HG02610 (cell line): ENCODE measurements at regions not wholly inside any gene's neighbourhood (a gene's known extent, or its start where the extent isn't known, plus 50 kb on each side); places are given as distances from the start of the nearest gene placed in this dataset.
"Not testable (repeated sequence)": the region's sequence is repeated elsewhere in the genome, so short reads cannot be mapped to it uniquely, and the experiment has no call there.

Experiments
- ATAC-seq: cut with Tn5 transposase; IDR thresholded peaks from one replicate; pipeline ENCODE4 v1.9.1; 2021; ENCODE audit warnings: mild to moderate bottlenecking, moderate library complexity; ENCODE audit not compliant: unreplicated experiment

DNA sequence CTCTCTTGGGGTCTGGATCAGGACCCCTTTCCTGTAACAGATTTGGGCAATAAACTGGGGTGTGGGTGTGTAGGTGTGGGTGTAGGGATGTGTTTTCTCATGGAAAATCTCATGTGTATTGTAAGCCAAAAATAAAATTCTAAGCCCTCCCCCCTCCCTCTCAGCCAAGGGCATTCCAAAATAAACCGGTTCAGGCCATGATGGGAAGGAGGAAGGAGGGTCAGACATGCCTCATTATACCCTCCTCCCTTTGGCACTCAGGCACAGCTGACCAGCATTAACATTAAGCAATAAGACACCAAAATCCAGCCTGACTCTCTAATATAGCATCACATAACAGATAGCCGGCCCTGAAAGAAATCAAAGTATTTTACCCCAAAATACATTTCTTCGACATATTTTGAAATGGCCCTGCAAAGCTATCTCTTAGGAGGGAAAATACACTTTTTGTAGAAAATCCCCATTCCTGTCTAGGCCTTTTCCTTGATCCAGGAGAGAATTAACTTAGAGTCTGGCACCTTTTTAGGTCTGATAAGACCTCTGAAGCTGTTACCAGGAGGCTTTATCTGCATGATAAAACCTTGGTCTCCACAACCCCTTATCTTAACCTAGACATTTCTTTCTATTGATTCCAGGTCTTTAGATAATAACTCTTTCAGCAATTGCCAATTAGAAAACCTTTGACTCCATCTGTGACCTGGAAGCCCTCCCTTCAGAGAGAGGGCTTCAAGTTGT is 128.7 kb upstream of the COL5A2 start:
- ATAC-seq, result no peak

DNA sequence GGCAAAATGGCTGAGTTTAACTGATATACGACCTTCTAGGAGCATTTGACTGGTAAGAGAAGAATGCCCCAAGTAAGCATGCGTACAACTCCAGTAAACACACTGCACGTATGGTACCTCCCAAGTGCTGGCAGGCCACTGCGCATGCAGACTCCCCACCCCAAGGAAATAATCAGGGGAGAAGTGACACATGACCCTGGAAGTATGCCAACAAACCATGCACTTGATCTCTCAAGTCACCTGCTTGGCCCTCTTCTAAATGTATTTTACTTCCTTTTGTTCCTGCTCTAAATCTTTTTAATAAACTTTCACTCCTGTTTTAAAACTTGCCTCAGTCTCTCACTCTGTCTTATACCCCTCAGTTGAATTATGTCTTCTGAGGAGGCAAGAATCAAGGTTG is 129.8 kb upstream of the COL5A2 start:
- ATAC-seq, result no peak

DNA sequence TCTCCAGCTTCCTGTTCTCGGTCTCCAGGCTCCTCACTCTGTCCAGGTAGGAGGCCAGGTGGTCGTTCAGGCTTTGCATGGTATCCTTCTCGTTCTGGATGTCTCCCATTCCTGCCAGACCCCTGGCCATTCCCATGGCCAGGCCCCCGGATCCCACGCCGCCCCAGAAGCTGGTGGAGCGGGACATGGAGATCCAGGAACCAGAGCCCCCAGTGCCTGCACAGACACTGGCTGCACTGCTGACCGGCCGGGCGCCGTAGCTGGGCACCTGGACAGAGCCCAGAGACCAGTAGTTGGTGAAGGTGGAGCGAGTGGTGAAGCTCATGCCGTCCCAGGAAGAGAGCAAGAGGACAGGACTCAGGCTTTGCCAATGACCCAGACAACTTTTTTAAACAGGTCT is 129.1 kb upstream of the WDR75 start:
- ATAC-seq, result no peak

- no peak for ATAC-seq
Measured at GRCh38 chr2:189312643-189313042, 128.6 kb upstream of the WDR75 start.

- no peak for ATAC-seq
Measured at GRCh38 chr2:189318761-189319160, 122.5 kb upstream of the WDR75 start.

- not testable (repeated sequence) for ATAC-seq
Measured at GRCh38 chr2:189319424-189319823, 121.8 kb upstream of the WDR75 start.

GRCh38 chr2:189327879-189328847 is 113.1 kb upstream of the WDR75 start:
- ATAC-seq, result no peak

DNA sequence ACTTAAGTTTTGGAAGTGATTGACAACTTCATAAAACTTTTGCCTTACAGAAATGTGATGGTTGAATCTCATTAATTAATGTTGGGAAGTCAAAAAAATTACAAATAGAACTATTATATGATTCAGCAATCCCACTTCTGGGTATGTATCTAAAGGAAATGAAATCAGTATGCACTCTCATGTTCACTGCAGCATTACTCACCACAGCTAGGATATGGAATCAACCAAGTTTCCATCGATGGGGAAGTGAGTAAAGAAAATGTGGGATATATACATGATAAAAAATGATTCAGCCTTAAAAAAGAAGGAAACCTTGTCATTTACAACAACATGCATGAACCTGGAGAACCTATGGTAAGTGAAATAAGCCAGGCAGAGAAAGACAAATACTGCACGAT is 112.4 kb upstream of the WDR75 start:
- ATAC-seq, result no peak

GRCh38 chr2:189336276-189336975 is 104.8 kb upstream of the WDR75 start:
- no peak for ATAC-seq

- ATAC-seq, result no peak
Measured at GRCh38 chr2:189337656-189338055, 103.6 kb upstream of the WDR75 start.

DNA sequence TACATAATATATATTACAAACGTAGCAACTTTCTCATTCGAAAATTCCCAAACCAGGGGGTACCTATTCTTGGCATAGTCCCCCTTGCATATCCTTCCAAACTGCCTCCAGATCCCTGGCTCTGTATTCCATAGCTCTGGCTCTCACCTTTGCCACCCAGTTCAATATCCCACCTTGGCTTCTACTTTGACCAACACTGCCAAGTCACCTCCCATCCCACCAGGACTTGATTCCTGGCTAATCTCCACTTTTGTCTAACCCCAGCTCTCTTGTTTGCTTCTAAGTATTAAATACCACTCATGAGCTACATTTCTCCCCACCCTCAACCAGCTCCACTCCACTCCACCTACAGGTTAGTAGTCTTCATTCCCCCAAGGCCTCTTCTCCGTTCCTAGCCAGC is 103.2 kb upstream of the WDR75 start:
- ATAC-seq, result no peak

DNA sequence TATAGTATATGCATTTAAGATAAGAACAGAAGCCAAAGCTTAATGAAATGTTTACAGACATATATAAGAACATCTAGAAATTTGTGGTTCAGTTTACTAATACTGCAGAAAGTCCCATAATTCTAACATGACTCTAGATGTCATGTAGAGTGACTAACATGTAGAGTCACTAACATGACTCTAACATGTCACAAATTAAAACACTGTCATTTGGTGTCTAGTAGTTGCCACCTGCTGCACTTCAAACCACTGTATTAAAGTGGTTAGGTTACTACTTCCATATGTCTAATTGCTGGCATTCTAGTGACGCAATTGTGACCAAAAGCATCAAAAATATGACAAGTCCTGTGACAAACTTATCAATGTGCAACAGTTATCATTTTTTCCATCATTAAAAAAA is 100.2 kb upstream of the WDR75 start:
- no peak for ATAC-seq

DNA sequence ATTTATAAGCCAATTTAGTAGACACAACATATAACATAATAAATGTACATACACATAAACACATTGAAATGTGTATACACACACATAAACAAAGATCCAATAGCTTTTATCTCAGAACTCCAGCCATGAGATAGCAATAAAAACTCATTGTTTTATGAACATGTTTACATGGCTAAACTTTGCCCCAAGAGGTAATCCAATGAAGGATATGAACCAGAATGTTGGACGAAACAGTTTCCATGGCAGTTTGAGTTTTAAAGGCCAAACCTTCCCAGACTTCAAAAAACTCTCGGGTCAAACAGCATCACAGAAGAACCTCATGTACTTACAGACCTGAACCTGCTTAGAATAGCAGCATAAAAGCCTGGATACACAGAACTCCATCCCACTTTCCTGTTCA is 97.2 kb upstream of the WDR75 start:
- no peak for ATAC-seq

DNA sequence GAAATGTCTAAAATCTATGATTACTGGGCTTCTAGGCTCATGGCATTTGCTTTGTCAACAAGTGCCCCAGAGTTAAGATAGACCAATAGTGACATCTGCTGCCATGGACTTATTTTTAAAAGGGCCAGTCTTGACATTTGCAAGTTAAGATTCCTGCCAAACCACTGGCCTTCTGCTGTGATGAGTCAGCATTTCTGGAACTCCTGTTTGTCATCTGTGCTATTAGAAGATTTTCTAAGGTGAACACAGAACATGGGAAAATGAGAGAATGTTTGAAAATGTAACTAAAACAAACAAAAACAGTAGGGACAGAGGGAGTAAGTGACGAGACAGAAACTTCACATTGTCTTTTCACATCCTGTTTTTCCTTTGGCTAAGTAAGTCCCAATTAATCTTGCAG is 93.7 kb upstream of the WDR75 start:
- peak; percentile 84 for ATAC-seq

GRCh38 chr2:189348369-189348768 is 92.9 kb upstream of the WDR75 start:
- no peak for ATAC-seq

DNA sequence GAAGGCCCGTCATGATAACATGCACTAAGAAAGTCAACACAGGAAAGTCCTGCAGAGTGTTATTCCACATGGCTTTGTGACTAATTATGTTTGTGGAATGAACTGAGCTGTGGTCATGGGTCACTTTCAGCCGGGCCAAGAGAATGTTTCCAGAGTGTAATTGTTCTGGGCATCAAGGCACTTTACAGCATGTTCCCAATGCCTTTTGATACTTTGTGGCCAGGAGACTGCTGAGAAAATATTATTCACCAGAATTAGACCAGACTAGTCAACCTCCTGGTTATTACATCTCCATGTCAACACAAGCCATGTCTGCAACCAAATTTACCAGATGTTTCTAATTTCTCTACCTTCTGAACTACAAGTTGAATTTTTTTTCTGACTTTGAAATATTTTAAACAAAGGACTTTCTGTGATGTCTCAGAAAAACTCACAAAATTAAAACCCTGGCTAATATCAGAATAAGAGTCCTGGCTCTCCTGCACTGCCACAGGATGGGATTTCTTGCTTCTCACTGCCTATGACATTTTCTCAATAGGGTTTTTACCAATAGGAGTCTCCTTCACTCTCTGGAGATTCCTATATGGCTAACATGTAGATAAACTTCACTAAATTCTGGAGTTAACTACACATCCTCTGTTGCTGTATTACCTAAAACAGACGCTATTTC is 90.6 kb upstream of the WDR75 start:
- ATAC-seq, result no peak

GRCh38 chr2:189351933-189352332 is 89.3 kb upstream of the WDR75 start:
- not testable (repeated sequence) for ATAC-seq

DNA sequence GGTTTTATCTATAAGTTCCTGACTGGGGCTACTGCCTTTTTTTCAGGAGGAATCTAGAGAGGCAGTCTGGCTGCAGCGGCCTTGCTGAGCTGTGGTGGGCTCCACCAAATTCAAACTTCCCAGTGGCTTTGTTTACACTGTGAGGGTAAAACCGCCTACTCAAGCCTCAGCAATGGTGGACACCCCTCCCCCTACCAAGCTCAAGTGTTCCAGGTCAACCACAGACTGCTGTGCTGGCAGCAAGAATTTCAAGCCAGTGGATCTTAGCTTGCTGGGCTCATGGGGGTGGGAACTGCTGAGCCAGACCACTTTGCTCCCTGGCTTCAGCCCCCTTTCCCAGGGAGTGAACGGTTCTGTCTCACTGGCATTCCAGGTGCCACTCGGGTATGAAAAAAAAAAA is 83.9 kb upstream of the WDR75 start:
- ATAC-seq, result not testable (repeated sequence)

DNA sequence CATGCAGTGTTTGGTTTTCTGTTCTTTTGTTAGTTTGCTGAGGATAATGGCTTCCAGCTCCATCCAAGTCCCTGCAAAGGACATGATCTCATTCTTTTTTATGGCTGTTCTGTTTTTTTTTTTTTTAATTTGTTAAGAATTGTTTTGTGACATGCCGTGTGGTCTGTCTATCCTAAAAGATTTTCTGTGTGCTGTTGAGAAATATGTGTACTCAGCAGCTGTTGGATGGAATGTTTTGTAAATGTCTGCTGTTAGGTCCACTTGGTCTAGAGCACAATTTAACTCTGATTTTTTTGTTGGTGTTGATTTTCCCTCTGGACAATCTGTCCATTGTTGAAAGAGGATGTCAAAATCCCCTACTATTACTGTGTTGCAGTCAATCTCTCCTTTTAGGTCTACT is 80.4 kb upstream of the WDR75 start:
- no peak for ATAC-seq

DNA sequence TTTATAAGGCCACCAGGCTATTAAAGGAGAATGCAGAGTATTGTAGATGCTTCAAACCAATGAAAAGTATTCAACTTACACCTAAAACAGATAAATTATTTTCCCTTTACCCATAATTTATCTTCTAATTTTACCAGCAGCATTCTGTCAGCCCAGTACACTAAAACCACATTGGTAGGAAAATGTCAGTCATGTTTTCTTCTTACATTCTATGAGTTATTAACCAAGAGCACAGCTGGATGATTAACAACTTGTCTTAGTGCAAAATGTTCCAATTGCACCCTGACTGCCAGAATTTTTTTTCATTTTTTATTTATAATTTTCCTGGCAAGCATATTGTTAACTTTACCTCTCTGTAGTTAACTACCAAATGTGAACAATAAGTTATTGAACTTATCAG is 79.0 kb upstream of the WDR75 start:
- ATAC-seq, result no peak

GRCh38 chr2:189363559-189363958 is 77.7 kb upstream of the WDR75 start:
- ATAC-seq, result no peak
